Hepatocyte (in vitro differentiated cells): ENCODE measurements at regions not wholly inside any gene's neighbourhood (a gene's known extent, or its start where the extent isn't known, plus 50 kb on each side); places are given as distances from the start of the nearest gene placed in this dataset.

Source experiments
- CTCF ChIP-seq: fragments of 200-600 bp; sonication (generic); IDR thresholded peaks from 2 replicates; pipeline ENCODE4 v1.5.1; 2016; ENCODE audit warnings: antibody characterized with exemption, mild to moderate bottlenecking; ENCODE audit not compliant: poor library complexity
- EZH2phosphoT487 ChIP-seq: fragments of 200-600 bp; sonication (generic); IDR thresholded peaks from one replicate; pipeline ENCODE4 v1.6.1; 2018; ENCODE audit warnings: antibody characterized with exemption, mild to moderate bottlenecking, low read depth, moderate library complexity; ENCODE audit not compliant: unreplicated experiment, severe bottlenecking

GRCh38 chrX:45668686-45669443, 468.2 kb upstream of the DIPK2B start:
- TF ChIP-seq CTCF (no peak), EZH2phosphoT487 (no peak)
